ENCODE measurements at regions not wholly inside any gene's neighbourhood (a gene's known extent, or its start where the extent isn't known, plus 50 kb on each side); places are given as distances from the start of the nearest gene placed in this dataset.

DNA sequence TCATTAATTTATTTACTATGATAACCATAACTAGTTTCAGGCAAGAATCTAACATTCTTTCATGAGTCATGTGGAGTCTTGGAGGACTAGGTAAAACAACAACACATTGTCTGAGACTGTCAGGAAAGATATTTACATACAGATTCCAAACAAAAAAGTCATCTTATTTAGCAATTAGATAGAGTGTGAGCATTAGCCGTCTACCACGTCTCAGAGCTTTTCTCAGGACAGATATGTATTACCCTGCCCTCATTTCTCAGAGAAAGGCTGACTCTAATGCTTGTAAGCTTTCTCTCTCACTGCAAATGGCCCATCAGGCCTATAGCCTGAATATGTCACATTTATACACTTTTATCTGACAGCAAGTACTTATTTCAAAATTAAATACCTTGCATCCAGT, 312.1 kb upstream of the PCDH20 start:
- no peak for DNase-seq

DNA sequence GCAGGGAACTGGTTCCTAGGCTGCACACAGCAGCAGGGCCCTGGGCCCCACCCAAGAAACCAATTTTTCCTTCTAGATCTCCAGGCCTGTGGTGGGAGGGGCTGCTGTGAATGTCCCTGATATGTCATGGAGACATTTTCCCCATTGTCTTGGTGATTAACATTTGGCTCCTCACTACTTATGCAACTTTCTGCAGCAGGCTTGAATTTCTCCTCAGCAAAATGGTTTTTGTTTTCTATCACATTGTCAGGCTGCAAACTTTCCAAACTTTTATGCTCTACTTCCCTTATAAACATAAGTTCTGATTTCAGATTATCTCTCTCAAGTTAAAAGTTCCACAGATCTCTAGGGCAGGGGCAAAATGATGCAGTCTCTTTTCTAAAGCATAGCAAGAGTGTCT, 310.2 kb upstream of the PCDH20 start:
- no peak for DNase-seq

DNA sequence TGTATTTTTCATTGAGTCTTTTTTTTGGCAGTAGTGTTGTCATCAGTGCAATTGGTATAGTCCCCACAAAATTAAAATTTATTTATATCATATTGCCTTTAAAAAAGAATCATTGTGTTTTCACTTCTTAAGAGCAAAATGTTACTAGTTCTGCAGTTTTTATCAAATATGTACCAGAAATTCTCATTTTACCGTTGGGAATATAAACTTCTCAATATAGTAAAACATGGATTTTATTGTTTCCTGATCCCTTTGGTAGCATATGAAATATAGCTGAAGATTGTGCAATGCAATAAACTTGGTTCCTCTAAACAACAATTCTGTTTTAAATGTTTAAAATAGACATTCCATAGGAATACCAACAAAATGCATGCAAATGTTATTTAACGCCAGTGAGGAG, 306.5 kb upstream of the PCDH20 start:
- DNase-seq, result no peak

DNA sequence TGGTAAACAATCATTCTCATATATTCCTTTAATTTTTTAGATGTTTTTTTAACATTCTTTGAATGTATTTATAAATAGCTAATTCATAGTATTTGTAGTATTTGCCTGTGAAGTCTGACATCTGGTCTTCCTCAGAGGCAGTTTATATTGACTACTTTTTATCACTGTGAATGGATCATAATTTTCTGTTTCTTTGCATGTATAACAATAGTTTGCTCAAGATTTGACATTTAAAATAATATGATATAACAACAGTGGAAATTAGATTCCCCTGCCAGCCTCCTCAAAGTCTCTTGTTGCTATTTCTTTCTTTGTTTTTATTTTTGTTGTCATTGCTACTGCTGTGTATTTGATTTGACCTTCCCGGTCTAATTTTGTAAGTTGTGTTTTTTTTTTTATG, 297.0 kb upstream of the PCDH20 start:
- no peak for DNase-seq

DNA sequence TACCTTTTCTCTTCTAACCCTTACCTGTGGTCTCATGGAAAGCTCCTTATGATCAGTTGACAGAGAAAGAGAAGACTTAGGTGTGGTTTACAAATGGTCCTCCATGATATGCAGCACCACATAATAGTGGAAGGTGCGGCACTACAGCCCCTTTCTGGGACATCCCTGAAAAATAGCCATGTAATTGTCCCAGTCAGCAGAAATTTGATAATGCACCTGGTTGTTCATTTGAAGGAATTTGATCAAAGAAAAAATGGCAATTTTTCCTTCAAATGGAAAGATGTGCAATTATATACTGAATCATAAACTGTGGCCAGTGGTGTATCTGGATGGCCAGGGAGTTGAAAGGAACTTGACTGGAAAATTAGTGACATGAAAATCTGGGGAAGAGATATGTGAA, 293.6 kb upstream of the PCDH20 start:
- no peak for DNase-seq

DNA sequence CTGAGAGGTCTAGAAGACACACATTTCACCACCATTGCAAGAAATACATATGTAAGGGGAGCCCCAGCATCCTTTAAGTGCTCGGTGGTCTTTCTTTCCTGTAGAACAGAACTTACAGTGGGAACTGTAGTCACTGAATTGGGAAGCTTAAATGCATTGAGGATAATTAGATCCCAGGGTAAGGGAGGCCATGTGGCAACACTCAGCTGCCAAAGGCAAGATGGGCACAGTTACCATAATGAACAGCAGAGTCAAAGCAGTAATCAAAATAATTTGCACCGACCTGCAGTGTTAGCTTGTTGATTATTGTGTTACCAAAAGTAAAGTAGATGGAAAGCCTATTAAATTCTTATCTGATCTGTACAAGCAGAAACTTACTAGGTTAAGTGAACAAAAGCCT, 291.2 kb upstream of the PCDH20 start:
- DNase-seq, result no peak

DNA sequence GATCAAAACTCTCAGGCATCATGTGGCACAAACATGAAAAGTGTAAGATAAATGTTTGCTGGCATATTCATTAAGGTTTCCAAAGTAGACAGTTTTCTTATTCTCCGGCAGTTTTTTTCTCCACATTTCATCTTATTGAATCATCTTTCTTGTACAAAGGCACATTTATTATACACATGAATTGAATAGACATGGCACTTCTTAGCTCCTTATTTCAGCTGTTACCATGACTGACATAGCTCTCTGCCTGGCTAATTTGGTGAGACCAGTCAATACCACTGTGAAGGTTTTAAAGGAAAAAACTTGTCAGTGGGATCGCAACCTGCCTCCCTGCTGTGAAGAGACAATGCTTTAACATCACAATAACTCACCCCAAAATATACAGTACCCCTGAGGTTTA, 285.0 kb upstream of the PCDH20 start:
- DNase-seq, result no peak

DNA sequence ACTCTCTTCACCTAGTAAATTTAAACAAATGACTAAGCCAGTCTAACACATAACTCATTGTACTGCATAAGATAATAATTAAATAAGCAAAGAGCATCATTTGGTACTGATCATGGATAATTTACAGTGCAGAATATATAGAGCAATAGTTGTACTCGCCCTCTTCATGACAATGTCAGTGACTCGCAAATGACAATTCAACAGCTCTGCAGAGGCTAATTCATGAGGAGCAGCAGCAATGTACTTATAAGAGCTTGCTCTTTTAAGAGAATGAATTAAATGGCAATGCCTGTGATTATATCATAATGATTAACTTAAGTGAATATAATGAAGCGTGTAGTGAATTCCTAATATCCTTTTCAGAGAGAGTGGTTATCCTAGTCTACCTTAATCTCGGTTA, 284.5 kb upstream of the PCDH20 start:
- no peak for DNase-seq

DNA sequence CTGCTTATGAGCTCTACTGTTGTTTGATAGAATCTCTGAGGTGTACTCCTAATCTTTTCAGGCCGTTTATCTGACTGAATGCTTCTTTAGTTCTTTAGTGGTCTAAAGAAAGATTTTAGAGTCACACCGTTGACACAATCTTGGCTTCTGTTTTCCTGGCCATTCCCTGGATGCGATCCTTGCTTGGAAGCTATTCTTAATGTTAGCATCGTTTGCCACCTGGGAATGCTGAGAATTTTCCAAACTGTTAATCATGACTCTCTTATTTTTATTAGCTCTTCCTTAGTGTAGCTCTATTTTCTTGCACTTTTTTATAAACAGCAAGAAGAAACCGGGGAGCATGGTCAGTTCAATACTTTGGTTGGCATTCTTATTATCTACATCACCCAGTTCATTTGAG, 281.0 kb upstream of the PCDH20 start:
- DNase-seq, result no peak

DNA sequence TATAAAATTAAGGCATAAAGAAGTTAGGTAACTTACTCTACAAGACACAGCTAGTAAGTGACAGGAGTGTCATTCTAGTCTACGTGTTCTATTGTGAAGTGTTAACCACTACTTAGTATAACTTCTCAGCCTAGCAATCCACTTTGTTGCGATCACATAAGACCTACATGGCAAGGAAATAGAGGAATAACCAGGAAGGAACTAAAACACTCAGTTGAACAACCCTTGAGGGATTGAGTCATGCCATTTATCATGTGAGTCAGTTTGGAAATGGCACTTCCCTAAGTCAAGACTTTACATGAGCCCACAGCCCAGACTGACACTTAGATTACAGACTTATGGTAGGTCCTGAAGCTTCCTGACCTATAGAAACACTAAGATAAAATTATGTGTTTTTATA, 279.5 kb upstream of the PCDH20 start:
- no peak for DNase-seq

DNA sequence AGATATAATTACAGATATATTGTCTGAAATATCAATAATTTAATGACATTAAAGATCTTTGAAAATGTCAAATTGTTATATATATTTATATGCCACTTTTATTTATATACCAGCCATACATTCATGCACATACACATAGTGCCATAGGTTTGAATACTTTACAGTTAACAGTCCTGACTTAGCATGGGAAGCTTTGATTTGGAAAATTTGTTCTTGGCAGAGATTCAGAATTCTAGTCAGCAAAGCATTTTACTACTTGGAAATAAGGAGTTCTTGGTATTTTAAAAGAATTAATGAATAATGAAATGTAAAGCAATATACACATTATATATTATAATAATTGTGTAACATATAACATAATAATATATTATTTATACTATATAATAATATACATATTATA, 277.0 kb upstream of the PCDH20 start:
- DNase-seq, result no peak

DNA sequence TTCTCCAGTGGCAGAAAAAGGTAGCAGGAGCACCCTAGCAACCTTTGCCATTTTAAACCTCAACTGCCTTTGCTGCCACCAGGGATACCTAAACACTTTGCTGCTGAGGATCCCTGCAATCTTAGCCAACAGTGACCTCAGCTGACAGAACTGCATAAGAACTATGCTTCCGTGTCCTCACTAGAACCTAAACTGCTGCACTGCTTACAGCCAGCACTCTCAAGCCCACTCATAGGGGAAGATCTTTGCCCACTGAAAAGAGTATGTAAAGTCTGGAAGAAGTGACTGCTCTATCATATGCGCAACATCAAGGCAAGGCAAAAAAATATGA, 270.0 kb upstream of the PCDH20 start:
- DNase-seq, result no peak

DNA sequence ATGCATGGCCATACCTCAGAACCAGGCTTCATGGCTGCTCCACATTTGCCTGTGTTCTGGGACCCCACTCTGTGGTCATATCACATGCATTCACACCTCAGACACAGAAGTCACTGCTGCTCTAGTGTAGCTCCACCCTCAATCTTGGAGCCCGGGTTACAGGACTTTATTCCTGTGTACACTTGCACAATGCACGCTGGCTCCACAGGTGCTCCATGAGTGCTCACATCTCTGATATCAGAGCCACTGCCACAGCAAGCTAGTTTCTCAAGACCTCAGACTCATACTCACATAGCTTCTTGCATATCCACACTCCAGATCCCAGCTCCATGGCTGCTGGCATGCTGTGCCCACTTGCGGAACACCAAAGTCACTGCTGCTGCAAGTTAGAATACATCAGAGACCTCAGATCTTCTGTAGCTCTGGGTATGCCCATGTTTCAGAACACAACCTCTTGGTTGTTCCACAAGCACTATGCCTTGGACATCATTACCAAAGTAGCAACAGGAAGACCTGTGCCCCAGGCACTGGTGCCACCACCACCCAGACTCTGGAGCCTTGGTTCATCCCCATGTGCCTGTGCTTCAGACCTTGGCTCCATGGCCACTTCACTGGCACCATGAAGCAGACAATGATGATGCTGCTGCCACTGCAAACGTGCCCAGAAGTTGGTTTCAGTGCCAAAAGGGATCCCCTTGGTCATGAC, 269.5 kb upstream of the PCDH20 start:
- no peak for DNase-seq

DNA sequence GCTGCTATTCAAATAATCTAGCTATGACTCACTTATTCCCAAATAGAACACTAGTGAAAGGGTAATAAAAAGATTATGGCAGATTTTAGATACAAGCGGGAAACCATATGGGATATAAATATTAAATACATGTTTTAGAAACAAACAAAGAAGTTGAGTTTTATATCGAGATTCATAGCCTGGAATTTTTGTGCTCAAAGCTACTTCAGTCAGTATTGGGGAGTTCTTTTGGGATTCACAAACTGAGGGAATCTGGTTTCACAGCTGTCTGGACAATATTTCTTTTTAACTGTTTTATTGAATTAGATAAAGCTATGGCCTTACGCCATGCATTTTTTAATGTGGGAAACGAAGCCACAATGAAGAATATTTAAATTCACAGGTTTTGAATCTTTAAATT, 257.1 kb upstream of the PCDH20 start:
- no peak for DNase-seq

DNA sequence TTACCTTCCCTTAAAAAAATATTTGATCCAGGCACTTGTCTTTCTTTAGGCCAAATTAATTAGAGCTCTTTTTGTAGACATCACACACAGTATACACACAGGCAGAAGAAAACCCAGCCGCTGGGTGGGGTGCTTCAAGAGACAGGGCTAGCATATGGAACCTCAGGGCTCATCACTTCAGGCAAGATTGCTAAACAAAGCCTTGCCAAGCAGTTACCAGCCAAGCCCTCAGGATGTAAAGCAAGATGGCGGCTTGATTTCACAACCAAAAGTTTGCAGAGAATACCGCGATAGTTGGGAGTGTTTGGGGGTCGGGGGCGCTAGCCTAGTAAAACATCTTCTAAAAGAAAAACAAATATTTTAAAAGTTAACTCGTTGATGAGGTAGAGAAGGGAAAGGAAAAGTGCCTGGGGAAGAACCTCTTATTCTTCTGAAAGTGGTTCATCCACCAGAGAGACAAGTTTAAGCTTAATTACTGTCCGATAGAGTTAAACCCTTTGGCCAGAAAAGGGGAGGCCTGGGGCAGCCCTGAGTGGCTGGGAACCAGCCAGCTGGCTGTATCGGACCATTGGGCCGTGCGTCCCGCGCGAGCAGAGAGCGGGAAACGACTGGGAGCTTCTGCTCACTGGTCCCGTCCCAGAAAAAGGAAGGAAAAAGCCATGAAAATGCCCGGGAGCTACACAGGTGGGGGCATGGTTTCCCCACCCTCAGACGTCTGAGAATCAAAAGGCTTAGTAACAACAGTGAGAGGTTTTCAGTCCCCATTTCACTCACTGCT, 254.9 kb upstream of the PCDH20 start:
- no peak for DNase-seq

DNA sequence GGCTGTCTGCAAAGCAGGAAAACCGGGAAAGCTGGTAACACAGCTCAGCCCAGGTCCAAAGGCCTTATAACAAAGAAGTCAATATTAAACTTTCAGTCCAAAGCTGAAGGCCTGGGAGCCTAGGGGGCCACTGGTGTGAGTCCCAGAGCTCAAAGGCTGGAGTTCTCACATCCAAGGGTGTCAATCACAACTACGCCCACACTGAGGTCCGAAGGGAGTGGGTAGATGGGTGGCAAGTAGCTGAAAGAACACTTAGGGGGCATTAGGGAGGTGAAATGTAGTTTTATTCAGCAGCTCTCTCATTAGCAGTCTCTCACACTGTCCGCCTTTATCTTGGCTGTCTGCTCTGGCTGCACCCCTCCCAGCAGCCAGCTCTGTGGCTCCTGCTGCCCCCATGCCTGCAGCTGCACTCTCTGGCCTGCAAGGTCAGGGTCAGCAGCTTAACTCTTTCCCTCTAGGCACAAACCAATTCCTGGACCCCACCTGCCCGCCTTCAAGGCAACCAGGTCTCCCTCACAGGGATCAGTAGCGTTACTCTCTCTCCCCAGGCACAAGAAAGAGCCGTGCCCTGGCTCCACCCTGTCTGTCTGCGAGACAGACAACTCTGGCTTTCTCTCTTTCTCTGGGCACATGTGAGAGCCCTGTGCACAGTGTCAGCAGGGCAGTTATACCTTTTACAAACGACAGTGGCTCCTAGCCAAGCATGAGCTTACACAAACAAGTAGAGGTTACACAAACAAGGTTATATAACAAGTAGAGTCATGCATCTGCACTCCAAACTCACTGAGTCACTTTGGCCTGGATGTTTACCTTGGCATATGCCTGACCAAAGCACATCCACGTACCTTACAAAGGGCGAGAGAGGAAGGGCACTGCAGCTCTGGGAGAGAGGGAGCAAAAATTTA, 249.4 kb upstream of the PCDH20 start:
- DNase-seq, result no peak

DNA sequence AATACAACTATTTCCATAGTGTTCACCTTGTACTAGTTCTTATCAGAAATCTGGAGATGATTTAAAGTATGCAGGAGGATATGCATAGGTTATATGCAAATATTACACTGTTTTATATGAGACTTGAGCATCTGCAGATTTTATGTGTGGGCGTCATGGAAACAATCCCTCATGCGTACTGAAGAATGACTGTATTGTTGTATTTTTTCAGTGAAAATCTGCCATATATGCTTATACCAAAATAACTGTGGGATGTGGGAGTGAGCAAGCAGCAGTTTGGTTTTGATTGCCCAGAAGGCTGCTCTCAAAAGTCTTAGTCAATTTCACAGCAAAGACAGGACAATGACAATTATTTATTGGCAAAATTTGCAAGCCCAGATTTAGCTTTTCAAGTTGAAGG, 238.8 kb upstream of the PCDH20 start:
- no peak for DNase-seq

DNA sequence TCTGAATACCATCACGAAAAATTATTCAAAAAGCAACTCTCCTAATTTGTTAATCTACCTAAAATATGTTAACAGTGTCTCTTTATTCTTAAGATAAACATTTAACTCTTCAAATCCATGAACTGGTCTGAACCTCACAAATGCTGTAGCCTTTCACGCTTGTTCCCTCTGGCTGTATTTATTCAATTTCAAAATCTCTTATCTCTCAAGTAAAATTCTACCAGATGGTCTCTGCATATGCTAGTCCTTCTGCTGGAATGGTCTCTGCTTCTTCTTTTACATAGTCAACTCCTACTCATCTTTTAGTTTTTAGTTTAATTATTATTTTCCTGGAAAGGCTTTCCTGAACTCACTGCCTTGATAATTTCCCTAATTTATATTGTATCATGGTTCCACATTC, 232.9 kb upstream of the PCDH20 start:
- no peak for DNase-seq

DNA sequence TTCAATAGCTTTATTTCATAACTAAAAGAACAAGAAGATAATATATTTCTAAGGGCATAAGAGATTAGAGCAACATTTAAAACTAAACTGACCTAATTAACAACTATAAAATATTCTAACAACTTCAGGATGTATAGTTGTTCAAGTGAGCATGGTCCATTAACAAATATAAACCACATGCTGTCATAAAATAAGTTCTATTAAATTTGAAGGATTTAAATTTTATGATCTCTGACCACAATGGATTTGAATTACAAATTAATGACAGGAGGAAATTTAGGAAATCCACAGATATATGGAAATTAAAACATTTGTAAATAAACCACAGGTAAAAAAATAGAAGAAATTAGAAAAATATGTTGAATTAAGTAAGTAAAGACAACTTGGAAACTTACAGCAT, 196.5 kb upstream of the PCDH20 start:
- DNase-seq, result no peak

DNA sequence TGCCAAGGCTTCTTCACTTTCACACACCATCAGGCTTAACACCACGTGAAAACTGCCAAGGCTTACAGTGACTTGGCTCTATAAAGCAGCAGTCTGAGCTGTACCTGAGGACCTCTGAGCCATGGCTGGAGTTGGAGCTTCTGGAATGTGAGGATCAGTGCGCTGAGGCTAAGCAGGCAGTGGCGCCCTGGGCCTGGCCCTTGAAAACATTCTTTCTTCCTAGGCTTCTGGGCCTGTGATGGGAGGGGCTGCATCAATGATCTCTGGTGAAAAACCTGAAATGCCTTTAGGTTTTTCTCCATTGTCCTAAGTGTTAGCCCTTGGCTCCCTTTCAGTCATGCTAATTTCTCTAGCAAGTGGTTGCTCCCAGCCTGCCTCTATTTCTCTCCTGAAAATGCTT, 192.5 kb upstream of the PCDH20 start:
- no peak for DNase-seq

DNA sequence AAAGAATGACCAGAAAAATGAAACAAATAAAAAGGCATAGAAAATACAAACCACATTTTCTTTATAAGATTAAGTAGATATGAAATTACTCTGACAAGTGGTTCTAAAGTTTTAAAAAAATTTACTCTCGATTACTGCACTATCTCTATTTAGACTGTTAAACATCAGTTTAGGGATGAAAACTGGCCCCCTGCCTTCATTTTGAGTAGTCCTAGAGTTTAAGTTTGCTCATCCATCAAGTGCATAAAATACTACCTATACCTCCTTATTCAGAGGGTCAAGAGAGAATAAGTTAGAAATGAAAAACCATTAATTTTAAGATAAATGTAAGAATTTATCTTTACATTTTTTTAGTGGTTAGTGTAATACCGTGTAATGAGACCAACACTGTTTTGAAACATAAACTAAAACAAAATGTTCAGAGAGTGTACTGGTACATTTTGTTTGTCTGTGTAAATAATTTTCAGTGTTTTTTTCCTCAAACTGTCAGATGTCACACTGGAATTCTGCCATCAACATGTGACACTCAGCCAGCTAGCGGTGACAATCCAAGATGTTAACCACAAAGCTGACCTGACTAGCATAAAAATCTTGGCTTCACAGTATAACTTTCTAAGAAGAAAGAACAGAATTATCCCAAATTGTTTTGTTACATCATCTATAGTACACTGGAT, 184.8 kb upstream of the PCDH20 start:
- DNase-seq, result no peak

DNA sequence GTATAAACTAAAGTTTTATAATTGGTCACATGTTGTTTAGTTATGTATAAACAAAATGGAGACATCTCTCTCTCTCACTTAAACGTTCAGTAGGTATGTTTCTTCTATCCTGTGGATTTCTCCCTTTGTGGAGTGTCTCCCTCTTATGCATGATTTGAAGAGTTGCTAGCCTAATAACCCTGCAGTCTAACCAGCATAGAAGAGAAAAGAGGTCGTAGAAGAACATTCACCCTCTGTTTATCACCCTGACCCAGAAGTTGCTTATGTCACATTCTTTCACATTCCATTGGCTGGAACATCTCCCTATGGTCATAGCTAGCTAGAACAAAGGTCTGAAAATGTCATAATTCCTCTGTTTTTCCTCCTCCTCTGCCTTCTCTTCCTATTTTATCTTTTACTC, 176.8 kb upstream of the PCDH20 start:
- no peak for DNase-seq

DNA sequence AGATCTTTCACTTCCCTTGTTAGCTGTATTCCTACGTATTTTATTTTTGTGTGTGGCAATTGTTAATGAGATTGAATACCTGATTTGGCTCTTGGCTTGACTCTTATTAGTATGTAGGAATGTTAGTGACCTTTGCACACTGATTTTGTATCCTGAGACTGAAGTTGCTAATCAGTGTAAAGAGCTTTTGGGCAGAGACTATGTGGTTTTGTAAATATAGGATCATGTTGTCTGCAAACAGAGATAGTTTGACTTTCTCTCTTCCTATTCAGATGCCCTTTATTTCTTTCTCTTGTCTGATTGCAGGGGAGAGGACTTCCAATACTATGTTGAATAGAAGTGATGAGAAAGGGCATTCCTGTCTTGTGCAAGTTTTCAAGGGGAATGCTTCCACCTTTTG, 160.3 kb upstream of the PCDH20 start:
- DNase-seq, result no peak
